ENCODE measurements at regions not wholly inside any gene's neighbourhood (a gene's known extent, or its start where the extent isn't known, plus 50 kb on each side); places are given as distances from the start of the nearest gene placed in this dataset.
A peak's percentile ranks its signal among the peaks of the same experiment; 100 is the strongest.

GRCh38 chr16:13313351-13313750 lies 412.0 kb downstream of the SHISA9 start:
- no peak for ATAC-seq
- H3K9me3 Mint-ChIP-seq: no peaks in the 10 kb centered on the region
- H3K4me1 Mint-ChIP-seq: peaks cover 5 to 10% of the 10 kb centered on the region in 2 donors
- no peaks in the 10 kb centered on the region for H3K36me3 ChIP-seq (ENCODE audit: control insufficient read depth, insufficient read depth, low read length)
- TF ChIP-seq CTCF (IDR thresholded peaks at IDR 0.05): no peak
- no peak overlapping the region for H3K27ac ChIP-seq (ENCODE audit: low read length)
- H3K4me1 ChIP-seq (ENCODE audit: control insufficient read depth, insufficient read depth, low read length): no peaks in the 10 kb centered on the region
- no peaks in the 10 kb centered on the region for H3K36me3 Mint-ChIP-seq
- H3K27me3 Mint-ChIP-seq (ENCODE audit: low read depth in 2 of 2): no peaks in the 10 kb centered on the region
- H3K27me3 ChIP-seq (ENCODE audit: control insufficient read depth, insufficient read depth, low read length): no peaks in the 10 kb centered on the region
- no peak overlapping the region for H3K4me3 ChIP-seq (ENCODE audit: low read length)
- H3K27ac Mint-ChIP-seq: no peak overlapping the region
- no peak for DNase-seq
- no peaks in the 10 kb centered on the region for H3K9me3 ChIP-seq (ENCODE audit: control insufficient read depth, insufficient read depth, low read length)
- intact Hi-C loops (cut with micrococcal nuclease): no loop called here
- H3K4me3 Mint-ChIP-seq: no peak overlapping the region

GRCh38 chr16:13314633-13315032 lies 413.2 kb downstream of the SHISA9 start:
- DNase-seq: no peak

GRCh38 chr16:13315642-13316427 lies 414.4 kb downstream of the SHISA9 start:
- H3K9me3 ChIP-seq (ENCODE audit: control insufficient read depth, insufficient read depth, low read length): no peaks in the 10 kb centered on the region
- Mint-ChIP-seq H3K27me3 (ENCODE audit: low read depth in 2 of 2) (no peaks in the 10 kb centered on the region), H3K36me3 (no peaks in the 10 kb centered on the region), H3K9me3 (no peaks in the 10 kb centered on the region), H3K4me3 (peak overlapping the region; percentile 7), H3K27ac (no peak overlapping the region), H3K4me1 (peaks cover 5 to 10% of the 10 kb centered on the region in 2 donors)
- H3K27me3 ChIP-seq (ENCODE audit: control insufficient read depth, insufficient read depth, low read length): no peaks in the 10 kb centered on the region
- H3K36me3 ChIP-seq (ENCODE audit: control insufficient read depth, insufficient read depth, low read length): no peaks in the 10 kb centered on the region
- no peaks in the 10 kb centered on the region for H3K4me1 ChIP-seq (ENCODE audit: control insufficient read depth, insufficient read depth, low read length)
- intact Hi-C loops (cut with micrococcal nuclease): no loop called here
- WGBS (ENCODE audit: insufficient coverage): 37% methylated on average over 5 of the region's 5 CpGs
- ATAC-seq (no peak), DNase-seq (no peak)
- no peak overlapping the region for H3K27ac ChIP-seq (ENCODE audit: low read length)
- no peak overlapping the region for H3K4me3 ChIP-seq (ENCODE audit: low read length)
- no peak for TF ChIP-seq CTCF (IDR thresholded peaks at IDR 0.05)

More at GRCh38 chr16:13314633-13315032, 413.2 kb downstream of the SHISA9 start:
- no peaks in the 10 kb centered on the region for H3K36me3 Mint-ChIP-seq
- no peak for ATAC-seq
- no peak overlapping the region for H3K4me3 Mint-ChIP-seq
- H3K27me3 Mint-ChIP-seq (ENCODE audit: low read depth in 2 of 2): no peaks in the 10 kb centered on the region
- Histone ChIP-seq H3K27ac (ENCODE audit: low read length) (no peak overlapping the region), H3K4me1 (ENCODE audit: control insufficient read depth, insufficient read depth, low read length) (no peaks in the 10 kb centered on the region), H3K27me3 (ENCODE audit: control insufficient read depth, insufficient read depth, low read length) (no peaks in the 10 kb centered on the region), H3K9me3 (ENCODE audit: control insufficient read depth, insufficient read depth, low read length) (no peaks in the 10 kb centered on the region), H3K36me3 (ENCODE audit: control insufficient read depth, insufficient read depth, low read length) (no peaks in the 10 kb centered on the region), H3K4me3 (ENCODE audit: low read length) (no peak overlapping the region)
- no CpG with 5 or more reads among the region's 2 CpGs for WGBS (ENCODE audit: insufficient coverage)
- H3K4me1 Mint-ChIP-seq: peaks cover 5 to 10% of the 10 kb centered on the region in 2 donors
- no peak overlapping the region for H3K27ac Mint-ChIP-seq
- intact Hi-C loops (cut with micrococcal nuclease): no loop called here
- no peak for TF ChIP-seq CTCF (IDR thresholded peaks at IDR 0.05)
- no peaks in the 10 kb centered on the region for H3K9me3 Mint-ChIP-seq

GRCh38 chr16:13322336-13322735 lies 420.9 kb downstream of the SHISA9 start:
- Histone ChIP-seq H3K27ac (ENCODE audit: low read length) (no peak overlapping the region), H3K36me3 (ENCODE audit: control insufficient read depth, insufficient read depth, low read length) (no peaks in the 10 kb centered on the region), H3K4me1 (ENCODE audit: control insufficient read depth, insufficient read depth, low read length) (no peaks in the 10 kb centered on the region), H3K27me3 (ENCODE audit: control insufficient read depth, insufficient read depth, low read length) (no peaks in the 10 kb centered on the region), H3K9me3 (ENCODE audit: control insufficient read depth, insufficient read depth, low read length) (no peaks in the 10 kb centered on the region), H3K4me3 (ENCODE audit: low read length) (no peak overlapping the region)
- no peak overlapping the region for H3K27ac Mint-ChIP-seq
- no peak for DNase-seq
- H3K4me3 Mint-ChIP-seq: no peak overlapping the region
- no peaks in the 10 kb centered on the region for H3K27me3 Mint-ChIP-seq (ENCODE audit: low read depth in 2 of 2)
- no peaks in the 10 kb centered on the region for H3K4me1 Mint-ChIP-seq
- no CpG with 5 or more reads among the region's 2 CpGs for WGBS (ENCODE audit: insufficient coverage)
- TF ChIP-seq CTCF (IDR thresholded peaks at IDR 0.05): no peak
- intact Hi-C loops (cut with micrococcal nuclease): no loop called here
- H3K9me3 Mint-ChIP-seq: peaks cover 0 to 2% of the 10 kb centered on the region in 2 donors
- no peaks in the 10 kb centered on the region for H3K36me3 Mint-ChIP-seq
- no peak for ATAC-seq

Measured in natural killer cell (primary cell).